HCT116 (cell line): ENCODE measurements at regions not wholly inside any gene's neighbourhood (a gene's known extent, or its start where the extent isn't known, plus 50 kb on each side); places are given as distances from the start of the nearest gene placed in this dataset.

Experiments
- ATAC-seq: fragments of 200-7000 bp; cut with Tn5 transposase; 2 replicates; pipeline ENCODE4 v1.9.1; 2020; ENCODE audit warnings: mild to moderate bottlenecking, moderate library complexity
- BruUV-seq: library from RNA; stranded (reverse); fragments of 400-500 nt; replicated peaks from 2 replicates; lab custom pipeline; 2021; lab: Mats Ljungman, UMichigan
- CTCF ChIA-PET: fragments of 300-600 bp; sonication (Branson Sonifier 250); formaldehyde crosslinking; loops from one replicate; lab custom pipeline; 2021; ENCODE audit warnings: antibody characterized with exemption; lab: Charles Lee
- POLR2A ChIA-PET: fragments of 300-600, 350-600 bp; sonication (Branson Sonifier 250); formaldehyde crosslinking; loops from one replicate; lab custom pipeline; 2021; ENCODE audit warnings: antibody characterized with exemption; lab: Charles Lee
- RAD21 ChIA-PET, 2 experiments: fragments of 300-600 bp; sonication (Branson Sonifier 250); formaldehyde crosslinking; loops; one replicate each; lab custom pipeline; 2023; ENCODE audit warnings: low total read pairs in 2 of 2; ENCODE audit not compliant: uncharacterized antibody in 2 of 2, unreplicated experiment in 2 of 2, low non-redundant PET in 1 of 2; lab: Charles Lee
- DNase-seq: peaks from one replicate; pipeline ENCODE4 v3.0.0-alpha.2; 2010; ENCODE audit warnings: low read depth, low spot score
- H2AFZ ChIP-seq: fragments of 200-600 bp; shearing (Covaris generic), sonication (generic); 2 replicates; pipeline ENCODE4 v1.6.1; 2017; ENCODE audit warnings: low read depth, mixed run types, mixed read lengths, antibody characterized with exemption, low read length; ENCODE audit not compliant: poor library complexity, severe bottlenecking
- H3K27ac ChIP-seq: 2 replicates; pipeline ENCODE4 v1.5.1; 2012; ENCODE audit warnings: low read depth, low read length
- H3K27me3 ChIP-seq: fragments of 200-600 bp; sonication (generic); 2 replicates; pipeline ENCODE4 v1.6.1; 2016; ENCODE audit warnings: mixed run types, low read length, mixed read lengths; ENCODE audit not compliant: insufficient read depth
- H3K36me3 ChIP-seq, 2 experiments: fragments of 200-500 bp in 1 of 2; fragments of 200-600 bp in 1 of 2; sonication (Bioruptor generic) in 1 of 2; sonication (generic) in 1 of 2; 2 replicates each; pipeline versions ENCODE4 v1.5.1 to v1.6.1; 2014 to 2016; ENCODE audit warnings: low read length in 2 of 2, inconsistent platforms in 1 of 2, mixed read lengths in 1 of 2, mixed run types in 1 of 2; ENCODE audit not compliant: insufficient read depth in 2 of 2, control insufficient read depth in 1 of 2
- H3K4me1 ChIP-seq, 2 experiments: fragments of 200-600 bp in 1 of 2; sonication (generic) in 1 of 2; 2 replicates each; pipeline versions ENCODE4 v1.5.1 to v1.6.1; 2012 to 2017; ENCODE audit warnings: low read length in 2 of 2, inconsistent platforms in 1 of 2, mild to moderate bottlenecking in 1 of 2, mixed read lengths in 1 of 2, mixed run types in 1 of 2, moderate library complexity in 1 of 2; ENCODE audit not compliant: insufficient read depth in 2 of 2, control insufficient read depth in 1 of 2
- H3K4me2 ChIP-seq: fragments of 200-600 bp; sonication (generic); 2 replicates; pipeline ENCODE4 v1.6.1; 2017; ENCODE audit warnings: mixed run types, low read length, mixed read lengths
- H3K4me3 ChIP-seq, 2 experiments: fragments of 200-600 bp in 1 of 2; sonication (generic) in 1 of 2; replicated peaks in 1 of 2; 2 replicates each; pipeline ENCODE4 v1.5.1; 2011 to 2016; ENCODE audit warnings: low read length in 2 of 2, control low read depth in 1 of 2, low read depth in 1 of 2, mild to moderate bottlenecking in 1 of 2, mixed read lengths in 1 of 2, mixed run types in 1 of 2
- H3K79me2 ChIP-seq: fragments of 200-600 bp; sonication (generic); 2 replicates; pipeline ENCODE4 v1.6.1; 2017; ENCODE audit warnings: mild to moderate bottlenecking, mixed run types, low read length, moderate library complexity, mixed read lengths; ENCODE audit not compliant: insufficient read depth
- H3K9ac ChIP-seq: fragments of 200-600 bp; sonication (generic); 2 replicates; pipeline ENCODE4 v1.6.1; 2016; ENCODE audit warnings: low read length, mixed read lengths
- H3K9me2 ChIP-seq: fragments of 200-600 bp; sonication (generic), shearing (Covaris generic); 2 replicates; pipeline ENCODE4 v1.6.1; 2017; ENCODE audit warnings: mixed run types, mild to moderate bottlenecking, moderate library complexity; ENCODE audit not compliant: insufficient read depth
- H3K9me3 ChIP-seq, 2 experiments: fragments of 200-500 bp in 1 of 2; fragments of 200-600 bp in 1 of 2; sonication (Bioruptor generic) in 1 of 2; sonication (generic) in 1 of 2; 2 replicates each; pipeline ENCODE4 v1.6.1; 2014 to 2017; ENCODE audit warnings: low read length in 2 of 2, mixed read lengths in 2 of 2, inconsistent platforms in 1 of 2, low read depth in 1 of 2, mild to moderate bottlenecking in 1 of 2, mixed run types in 1 of 2, moderate library complexity in 1 of 2; ENCODE audit not compliant: control insufficient read depth in 1 of 2, insufficient read depth in 1 of 2
- H4K20me1 ChIP-seq: fragments of 200-600 bp; sonication (generic), shearing (Covaris generic); 2 replicates; pipeline ENCODE4 v1.6.1; 2017; ENCODE audit warnings: mixed run types, mild to moderate bottlenecking, moderate library complexity; ENCODE audit not compliant: insufficient read depth
- CEBPB ChIP-seq: IDR thresholded peaks from 2 replicates; pipeline ENCODE4 v1.6.1; 2012; ENCODE audit warnings: low read depth
- CTCF ChIP-seq, 3 experiments: fragments of 200-600 bp in 1 of 3; sonication (generic) in 1 of 3; IDR thresholded peaks in 2 of 3; conservative IDR thresholded peaks in 1 of 3; 2 replicates each; pipeline ENCODE4 v1.5.1; 2012 to 2017; ENCODE audit warnings: low read depth in 2 of 3, low read length in 2 of 3, antibody characterized with exemption in 1 of 3, borderline replicate concordance in 1 of 3, control low read depth in 1 of 3, mild to moderate bottlenecking in 1 of 3, mixed read lengths in 1 of 3, mixed run types in 1 of 3, moderate library complexity in 1 of 3; ENCODE audit not compliant: insufficient read depth in 1 of 3
- EGR1 ChIP-seq: IDR thresholded peaks from 2 replicates; pipeline ENCODE4 v1.6.1; 2012; ENCODE audit warnings: low read depth
- ELF1 ChIP-seq: IDR thresholded peaks from 2 replicates; pipeline ENCODE4 v1.6.1; 2012; ENCODE audit warnings: low read depth, borderline replicate concordance
- RAD21 ChIP-seq: IDR thresholded peaks from 2 replicates; pipeline ENCODE4 v1.6.1; 2012; ENCODE audit warnings: low read depth, mild to moderate bottlenecking
- SP1 ChIP-seq: IDR thresholded peaks from 2 replicates; pipeline ENCODE4 v1.6.1; 2012; ENCODE audit warnings: low read depth
- intact Hi-C: fragments of 100-400 bp; cut with micrococcal nuclease; formaldehyde crosslinking; loops from 2 replicates; pipeline ENCODE4 v1.10.0; 2022
- TF ChIP-seq, protein P1 (sequence below): IDR thresholded peaks from 2 replicates; pipeline ENCODE4 v1.6.1; 2011; ENCODE audit warnings: mild to moderate bottlenecking, low read length, moderate library complexity; ENCODE audit not compliant: insufficient replicate concordance; ENCODE audit errors: extremely low read depth

- Histone ChIP-seq H3K9me2 (no peaks in the 10 kb centered on the region), H3K9ac (no peak overlapping the region), H3K27me3 (no peaks in the 10 kb centered on the region; the same call in 1 of the 2 replicates), H3K36me3 (no peaks in the 10 kb centered on the region), H4K20me1 (no peaks in the 10 kb centered on the region), H3K27ac (no peak overlapping the region), H3K9me3 (no peaks in the 10 kb centered on the region), H3K4me2 (no peak overlapping the region), H3K4me3 (no peak overlapping the region), H3K4me1 (no peaks in the 10 kb centered on the region), H3K79me2 (no peaks in the 10 kb centered on the region), H2AFZ (no peak overlapping the region)
- no peak for DNase-seq
- TF ChIP-seq SP1 = no peak
- TF ChIP-seq CTCF (IDR thresholded peaks at IDR 0.05 in 2 of 3, conservative IDR thresholded peaks at IDR 0.05 in 1 of 3; ENCODE audit: borderline replicate concordance in 1 of 3, insufficient read depth in 1 of 3, low read depth in 2 of 3, low read length in 2 of 3) = no peak
- no peak for TF ChIP-seq RAD21
- no peak for TF ChIP-seq EGR1
- TF ChIP-seq, protein P1, sequence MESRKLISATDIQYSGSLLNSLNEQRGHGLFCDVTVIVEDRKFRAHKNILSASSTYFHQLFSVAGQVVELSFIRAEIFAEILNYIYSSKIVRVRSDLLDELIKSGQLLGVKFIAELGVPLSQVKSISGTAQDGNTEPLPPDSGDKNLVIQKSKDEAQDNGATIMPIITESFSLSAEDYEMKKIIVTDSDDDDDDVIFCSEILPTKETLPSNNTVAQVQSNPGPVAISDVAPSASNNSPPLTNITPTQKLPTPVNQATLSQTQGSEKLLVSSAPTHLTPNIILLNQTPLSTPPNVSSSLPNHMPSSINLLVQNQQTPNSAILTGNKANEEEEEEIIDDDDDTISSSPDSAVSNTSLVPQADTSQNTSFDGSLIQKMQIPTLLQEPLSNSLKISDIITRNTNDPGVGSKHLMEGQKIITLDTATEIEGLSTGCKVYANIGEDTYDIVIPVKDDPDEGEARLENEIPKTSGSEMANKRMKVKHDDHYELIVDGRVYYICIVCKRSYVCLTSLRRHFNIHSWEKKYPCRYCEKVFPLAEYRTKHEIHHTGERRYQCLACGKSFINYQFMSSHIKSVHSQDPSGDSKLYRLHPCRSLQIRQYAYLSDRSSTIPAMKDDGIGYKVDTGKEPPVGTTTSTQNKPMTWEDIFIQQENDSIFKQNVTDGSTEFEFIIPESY = no peak
- no peak for TF ChIP-seq ELF1
- TF ChIP-seq CEBPB = no peak
- intact Hi-C loops = loop anchor here (10.0 kb wide), 1 partner anchor 288 kb away; no protein-coding TSS in a partner anchor
- ChIA-PET RAD21 (no interaction called here), CTCF (interaction anchor here (8.2 kb wide), 1 partner anchor 68 kb away, joined by 102 read pairs; no protein-coding TSS in a partner anchor), POLR2A (no interaction called here)
- ATAC-seq = no peak
- no TSS peak for BruUV-seq
Observed at GRCh38 chr10:69712342-69712741, 82.3 kb downstream of the FAM241B start.
